ENCODE measurements at regions not wholly inside any gene's neighbourhood (a gene's known extent, or its start where the extent isn't known, plus 50 kb on each side); places are given as distances from the start of the nearest gene placed in this dataset.

DNA sequence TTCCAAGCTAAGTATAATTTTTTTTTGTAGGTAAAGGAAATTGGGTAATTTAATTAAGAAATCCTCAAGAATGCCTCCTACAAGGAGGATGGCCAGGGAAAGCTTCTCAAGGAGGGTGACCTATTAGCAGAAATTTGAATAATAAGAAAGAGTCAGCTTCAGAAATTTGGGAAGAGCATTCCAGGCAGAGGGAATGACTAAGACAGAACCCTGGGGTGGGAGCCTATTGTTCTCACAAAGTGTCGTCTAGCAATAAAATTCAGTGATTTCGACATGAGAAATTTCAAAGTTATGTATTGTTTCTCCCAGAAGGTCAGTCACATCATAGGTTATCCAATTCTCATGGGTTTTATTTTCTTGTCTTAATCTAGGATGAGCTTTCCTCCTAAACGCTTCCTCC, 1168.4 kb downstream of the AACS start:
- TF ChIP-seq, protein P1, sequence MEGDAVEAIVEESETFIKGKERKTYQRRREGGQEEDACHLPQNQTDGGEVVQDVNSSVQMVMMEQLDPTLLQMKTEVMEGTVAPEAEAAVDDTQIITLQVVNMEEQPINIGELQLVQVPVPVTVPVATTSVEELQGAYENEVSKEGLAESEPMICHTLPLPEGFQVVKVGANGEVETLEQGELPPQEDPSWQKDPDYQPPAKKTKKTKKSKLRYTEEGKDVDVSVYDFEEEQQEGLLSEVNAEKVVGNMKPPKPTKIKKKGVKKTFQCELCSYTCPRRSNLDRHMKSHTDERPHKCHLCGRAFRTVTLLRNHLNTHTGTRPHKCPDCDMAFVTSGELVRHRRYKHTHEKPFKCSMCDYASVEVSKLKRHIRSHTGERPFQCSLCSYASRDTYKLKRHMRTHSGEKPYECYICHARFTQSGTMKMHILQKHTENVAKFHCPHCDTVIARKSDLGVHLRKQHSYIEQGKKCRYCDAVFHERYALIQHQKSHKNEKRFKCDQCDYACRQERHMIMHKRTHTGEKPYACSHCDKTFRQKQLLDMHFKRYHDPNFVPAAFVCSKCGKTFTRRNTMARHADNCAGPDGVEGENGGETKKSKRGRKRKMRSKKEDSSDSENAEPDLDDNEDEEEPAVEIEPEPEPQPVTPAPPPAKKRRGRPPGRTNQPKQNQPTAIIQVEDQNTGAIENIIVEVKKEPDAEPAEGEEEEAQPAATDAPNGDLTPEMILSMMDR (IDR thresholded peaks at IDR 0.05; ENCODE audit: low read depth, low read length, missing control alignments), result no peak
- Histone ChIP-seq H3K27me3 (replicated peaks) (no peaks in the 10 kb centered on the region), H3K36me3 (replicated peaks) (no peaks in the 10 kb centered on the region), H3K4me3 (ENCODE audit: low read depth, low read length) (no peak overlapping the region), H3K27ac (no peak overlapping the region)
- no peak for DNase-seq
- in situ Hi-C loops (cut with HindIII; ENCODE audit: low pct_ligation_motif_present, low sequenced_read_pairs), result no loop called here

DNA sequence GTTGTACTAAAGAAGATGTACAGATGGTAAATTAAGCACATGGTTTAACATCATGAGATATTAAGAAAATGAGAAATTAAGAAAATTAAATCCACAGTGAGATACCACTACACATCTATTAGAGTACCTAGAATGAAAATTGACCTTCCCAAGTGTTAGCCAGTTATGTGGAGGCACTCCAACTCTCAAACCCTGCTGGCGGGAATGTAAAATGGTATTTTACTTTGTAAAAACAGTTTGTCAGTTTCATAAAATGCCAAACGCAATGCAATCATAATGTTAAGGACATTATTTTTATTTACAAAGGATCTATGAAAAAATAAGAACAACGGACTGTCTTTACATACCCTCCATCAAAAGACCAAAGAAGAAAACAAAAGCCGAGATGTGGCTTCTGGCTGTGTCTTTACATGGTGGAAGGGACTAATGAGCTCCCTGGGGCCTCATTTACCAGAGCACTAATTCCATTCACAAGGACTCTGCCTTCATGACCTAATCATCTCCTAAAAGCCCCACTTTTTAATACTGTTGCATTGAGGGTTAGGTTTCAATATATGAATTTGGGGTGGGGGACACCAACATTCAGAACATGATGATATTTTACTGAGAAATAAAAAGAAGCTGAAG, 1178.7 kb downstream of the AACS start:
- TF ChIP-seq, protein P1 (IDR thresholded peaks at IDR 0.05; ENCODE audit: low read depth, low read length, missing control alignments), result no peak
- Histone ChIP-seq H3K27me3 (replicated peaks) (no peaks in the 10 kb centered on the region), H3K4me3 (ENCODE audit: low read depth, low read length) (no peak overlapping the region), H3K27ac (no peak overlapping the region), H3K36me3 (replicated peaks) (no peaks in the 10 kb centered on the region)
- DNase-seq, result no peak
- in situ Hi-C loops (cut with HindIII; ENCODE audit: low pct_ligation_motif_present, low sequenced_read_pairs), result no loop called here

DNA sequence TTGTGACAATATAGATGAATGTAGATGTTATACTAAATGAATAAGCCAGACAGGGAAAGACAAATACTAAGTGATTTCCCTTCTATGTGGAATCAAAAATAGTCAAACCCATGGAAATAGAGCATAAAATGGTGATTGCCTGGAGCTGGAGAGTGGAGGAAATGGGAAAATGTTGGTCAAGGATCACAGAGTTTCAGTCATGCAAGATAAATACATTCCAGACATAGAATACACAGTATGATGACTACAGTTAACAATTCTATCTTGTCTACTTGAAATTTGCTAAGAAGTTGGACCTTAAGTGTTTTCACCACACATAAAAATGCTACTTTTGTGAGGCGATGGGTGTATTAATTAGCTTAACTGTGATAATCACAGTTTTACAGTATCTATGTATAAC, 1182.7 kb downstream of the AACS start:
- TF ChIP-seq, protein P1 (IDR thresholded peaks at IDR 0.05; ENCODE audit: low read depth, low read length, missing control alignments), result no peak
- DNase-seq, result no peak
- in situ Hi-C loops (cut with HindIII; ENCODE audit: low pct_ligation_motif_present, low sequenced_read_pairs), result no loop called here
- no peak overlapping the region for H3K27ac ChIP-seq
- no peak overlapping the region for H3K4me3 ChIP-seq (ENCODE audit: low read depth, low read length)
- H3K27me3 ChIP-seq (replicated peaks), result no peaks in the 10 kb centered on the region
- H3K36me3 ChIP-seq (replicated peaks), result no peaks in the 10 kb centered on the region

DNA sequence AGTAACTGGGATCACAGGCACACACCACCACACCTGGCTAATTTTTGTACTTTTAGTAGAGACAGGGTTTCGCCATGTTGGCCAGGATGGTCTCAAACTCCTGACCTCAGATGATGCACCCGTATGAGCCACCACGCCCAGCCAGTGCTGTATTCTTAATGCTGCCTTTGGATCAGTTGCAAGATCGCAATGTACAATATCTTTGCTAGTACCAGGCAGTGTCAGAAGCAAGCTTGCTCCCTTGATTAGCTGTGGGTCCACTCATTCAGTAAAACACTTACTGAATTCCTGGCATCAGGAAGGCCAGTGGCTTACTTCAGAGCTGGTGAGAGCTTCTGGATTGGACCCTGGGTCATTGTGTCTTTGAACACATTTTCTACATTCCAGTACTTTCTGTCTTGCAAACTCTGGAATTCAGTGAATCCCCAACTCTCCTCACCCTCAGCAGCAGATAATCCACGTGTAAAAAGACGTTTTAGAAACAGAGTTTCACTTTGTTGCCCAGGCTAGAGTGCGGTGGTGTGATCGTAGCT, 1183.7 kb downstream of the AACS start:
- no peak for DNase-seq
- no peak overlapping the region for H3K27ac ChIP-seq
- H3K4me3 ChIP-seq (ENCODE audit: low read depth, low read length), result no peak overlapping the region
- H3K36me3 ChIP-seq (replicated peaks), result no peaks in the 10 kb centered on the region
- TF ChIP-seq, protein P1 (IDR thresholded peaks at IDR 0.05; ENCODE audit: low read depth, low read length, missing control alignments), result no peak
- H3K27me3 ChIP-seq (replicated peaks), result no peaks in the 10 kb centered on the region
- in situ Hi-C loops (cut with HindIII; ENCODE audit: low pct_ligation_motif_present, low sequenced_read_pairs), result no loop called here

DNA sequence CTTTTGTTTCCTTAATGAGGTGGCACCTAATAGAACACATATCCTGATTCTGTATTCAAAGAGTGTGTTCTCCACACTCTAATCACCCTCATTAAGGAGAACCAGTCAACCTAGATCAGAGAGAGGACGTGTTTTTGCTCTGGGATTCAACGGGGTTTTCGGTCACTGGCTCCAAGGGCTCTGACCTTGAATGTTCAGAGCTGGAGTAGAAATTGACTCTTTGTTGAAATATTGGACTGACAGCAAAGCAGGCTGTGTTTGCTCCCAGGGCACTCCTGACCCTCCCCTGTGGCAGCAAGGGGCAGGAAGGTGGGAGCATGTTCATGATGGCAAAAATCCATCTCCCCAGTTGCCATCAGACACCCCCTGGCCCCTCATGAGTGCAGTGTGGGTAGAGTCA, 1193.0 kb downstream of the AACS start:
- H3K36me3 ChIP-seq (replicated peaks), result no peaks in the 10 kb centered on the region

More for the DNA sequence above, 1193.0 kb downstream of the AACS start:
- DNase-seq, result no peak
- in situ Hi-C loops (cut with HindIII; ENCODE audit: low pct_ligation_motif_present, low sequenced_read_pairs), result no loop called here
- TF ChIP-seq, protein P1 (IDR thresholded peaks at IDR 0.05; ENCODE audit: low read depth, low read length, missing control alignments), result no peak
- no peak overlapping the region for H3K27ac ChIP-seq
- no peaks in the 10 kb centered on the region for H3K27me3 ChIP-seq (replicated peaks)
- H3K4me3 ChIP-seq (ENCODE audit: low read depth, low read length), result no peak overlapping the region
